ENCODE measurements at regions not wholly inside any gene's neighbourhood (a gene's known extent, or its start where the extent isn't known, plus 50 kb on each side); places are given as distances from the start of the nearest gene placed in this dataset.

DNA sequence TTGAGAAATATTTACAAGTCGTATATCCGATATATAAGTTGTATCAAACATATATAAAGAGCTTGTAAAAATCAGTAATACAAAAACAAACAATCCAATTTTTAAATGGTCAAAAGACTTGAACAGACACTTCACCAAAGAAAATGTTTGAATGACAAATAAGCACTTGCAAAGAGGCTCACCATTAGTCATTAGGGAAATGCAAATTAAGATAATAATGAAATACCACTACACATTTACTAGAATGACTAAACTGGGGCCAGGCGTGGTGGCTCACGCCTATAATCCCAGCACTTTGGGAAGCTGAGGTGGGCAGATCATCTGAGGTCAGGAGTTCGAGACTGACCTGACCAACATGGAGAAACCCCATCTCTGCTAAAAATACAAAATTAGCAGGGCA, 134.6 kb upstream of the HAND1 start:
- TF ChIP-seq CTCF (IDR thresholded peaks at IDR 0.05; ENCODE audit: extremely low read depth in 1 of 2, insufficient read depth in 1 of 2, low read depth in 1 of 2, low read length in 2 of 2) (no peak), EZH2 (IDR thresholded peaks at IDR 0.05; ENCODE audit: borderline replicate concordance, low read depth, low read length, severe bottlenecking) (no peak)

Measured in endothelial cell of umbilical vein (primary cell).